GM23338 (cell line): ENCODE measurements at regions not wholly inside any gene's neighbourhood (a gene's known extent, or its start where the extent isn't known, plus 50 kb on each side); places are given as distances from the start of the nearest gene placed in this dataset.

Source experiments
- ATAC-seq: fragments of 200-7000 bp; cut with Tn5 transposase; 3 replicates; pipeline ENCODE4 v1.9.1; 2020
- DNase-seq: peaks from one replicate; pipeline ENCODE4 v3.0.0-alpha.2; 2015; ENCODE audit warnings: low spot score
- H2AFZ ChIP-seq: fragments of 200-600 bp; sonication (generic); 2 replicates; pipeline ENCODE4 v1.8.0; 2016; ENCODE audit warnings: antibody characterized with exemption, mild to moderate bottlenecking, moderate library complexity
- H3F3A ChIP-seq: fragments of 200-600 bp; sonication (generic); replicated peaks from 2 replicates; pipeline ENCODE4 v1.8.0; 2017; ENCODE audit warnings: antibody characterized with exemption, mixed run types, low read depth
- H3K27ac ChIP-seq: fragments of 200-600 bp; sonication (generic); 2 replicates; pipeline ENCODE4 v1.6.1; 2016; ENCODE audit warnings: low read depth
- H3K27me3 ChIP-seq: fragments of 200-600 bp; sonication (generic); 2 replicates; pipeline ENCODE4 v1.8.0; 2016; ENCODE audit warnings: mild to moderate bottlenecking, mixed run types, moderate library complexity; ENCODE audit not compliant: insufficient read depth
- H3K36me3 ChIP-seq: fragments of 200-600 bp; sonication (generic); 2 replicates; pipeline ENCODE4 v1.8.0; 2016; ENCODE audit warnings: mild to moderate bottlenecking; ENCODE audit not compliant: insufficient read depth
- H3K4me1 ChIP-seq: fragments of 200-600 bp; sonication (generic); 2 replicates; pipeline ENCODE4 v1.8.0; 2016; ENCODE audit warnings: mild to moderate bottlenecking, moderate library complexity; ENCODE audit not compliant: insufficient read depth
- H3K4me2 ChIP-seq: fragments of 200-600 bp; sonication (generic); 2 replicates; pipeline ENCODE4 v1.7.1; 2017; ENCODE audit warnings: mixed run types
- H3K4me3 ChIP-seq: fragments of 200-600 bp; sonication (generic); 2 replicates; pipeline ENCODE4 v1.6.1; 2016; ENCODE audit warnings: mixed run types
- H3K79me2 ChIP-seq: fragments of 200-600 bp; sonication (generic); replicated peaks from 2 replicates; pipeline ENCODE4 v1.8.0; 2017; ENCODE audit warnings: mild to moderate bottlenecking; ENCODE audit not compliant: insufficient read depth
- H3K9me2 ChIP-seq: fragments of 200-600 bp; sonication (generic); 2 replicates; pipeline ENCODE4 v1.8.0; 2017; ENCODE audit not compliant: insufficient read depth
- H4K20me1 ChIP-seq: fragments of 200-600 bp; sonication (generic); replicated peaks from 2 replicates; pipeline ENCODE4 v1.8.0; 2017; ENCODE audit warnings: mild to moderate bottlenecking; ENCODE audit not compliant: insufficient read depth
- H3K27ac Mint-ChIP-seq: 2 replicates; pipeline ENCODE4 v1.8.0; 2020; ENCODE audit warnings: inconsistent platforms, mild to moderate bottlenecking, moderate library complexity, mixed read lengths
- H3K27me3 Mint-ChIP-seq: 3 replicates; pipeline ENCODE4 v1.8.0; 2022; ENCODE audit warnings: low read depth, mild to moderate bottlenecking, moderate library complexity, mixed read lengths, inconsistent platforms; ENCODE audit not compliant: insufficient read depth, poor library complexity
- H3K36me3 Mint-ChIP-seq: 3 replicates; pipeline ENCODE4 v1.8.0; 2021; ENCODE audit warnings: low read depth, mild to moderate bottlenecking, inconsistent platforms, moderate library complexity, mixed read lengths
- H3K4me1 Mint-ChIP-seq: 3 replicates; pipeline ENCODE4 v1.8.0; 2020; ENCODE audit warnings: mild to moderate bottlenecking, inconsistent platforms, mixed read lengths
- H3K4me3 Mint-ChIP-seq: 3 replicates; pipeline ENCODE4 v1.8.0; 2021; ENCODE audit warnings: moderate library complexity, mild to moderate bottlenecking, inconsistent platforms, mixed read lengths
- H3K9me3 Mint-ChIP-seq: 3 replicates; pipeline ENCODE4 v1.8.0; 2020; ENCODE audit warnings: moderate library complexity, mild to moderate bottlenecking, inconsistent platforms, mixed read lengths
- CREB1 ChIP-seq: fragments of 250-450 bp; sonication (Bioruptor Pico); IDR thresholded peaks from 2 replicates; pipeline ENCODE4 v1.5.0; 2020; ENCODE audit warnings: low read depth, mild to moderate bottlenecking, moderate library complexity
- ETS1 ChIP-seq: IDR thresholded peaks from 2 replicates; pipeline ENCODE4 v1.6.1; 2016; ENCODE audit warnings: antibody characterized with exemption
- EZH2phosphoT487 ChIP-seq: fragments of 200-600 bp; sonication (generic); IDR thresholded peaks from one replicate; pipeline ENCODE4 v1.8.1; 2018; ENCODE audit warnings: antibody characterized with exemption; ENCODE audit not compliant: unreplicated experiment
- JUNB ChIP-seq: IDR thresholded peaks from one replicate; pipeline ENCODE4 v1.6.1; 2016; ENCODE audit warnings: antibody characterized with exemption; ENCODE audit not compliant: unreplicated experiment
- POLR2AphosphoS5 ChIP-seq: IDR thresholded peaks from 2 replicates; pipeline ENCODE4 v1.6.1; 2016; ENCODE audit warnings: antibody characterized with exemption, low read depth
- REST ChIP-seq: IDR thresholded peaks from one replicate; pipeline ENCODE4 v1.6.1; 2018; ENCODE audit warnings: antibody characterized with exemption; ENCODE audit not compliant: unreplicated experiment
- ZNF114 ChIP-seq: fragments of 250-450 bp; sonication (Bioruptor Pico); IDR thresholded peaks from 2 replicates; pipeline ENCODE4 v1.5.0; 2020; ENCODE audit warnings: mild to moderate bottlenecking, moderate library complexity
- ZNF331 ChIP-seq: fragments of 250-450 bp; sonication (Bioruptor Pico); IDR thresholded peaks from 2 replicates; pipeline ENCODE4 v1.5.0; 2020; ENCODE audit warnings: low read depth, mild to moderate bottlenecking, moderate library complexity
- TF ChIP-seq, protein P1 (sequence below): fragments of 250-450 bp; sonication (Bioruptor Pico); IDR thresholded peaks from 2 replicates; pipeline ENCODE4 v1.5.0; 2020; ENCODE audit warnings: mild to moderate bottlenecking, moderate library complexity
- TF ChIP-seq, protein P2 (sequence below), 2 experiments: fragments of 200-600 bp in 1 of 2; sonication (generic) in 1 of 2; conservative IDR thresholded peaks; 2 replicates each; pipeline versions ENCODE4 v1.5.1 to v1.6.1; 2016 to 2017; ENCODE audit warnings: antibody characterized with exemption in 2 of 2, low read depth in 2 of 2, mild to moderate bottlenecking in 2 of 2, moderate library complexity in 1 of 2

DNA sequence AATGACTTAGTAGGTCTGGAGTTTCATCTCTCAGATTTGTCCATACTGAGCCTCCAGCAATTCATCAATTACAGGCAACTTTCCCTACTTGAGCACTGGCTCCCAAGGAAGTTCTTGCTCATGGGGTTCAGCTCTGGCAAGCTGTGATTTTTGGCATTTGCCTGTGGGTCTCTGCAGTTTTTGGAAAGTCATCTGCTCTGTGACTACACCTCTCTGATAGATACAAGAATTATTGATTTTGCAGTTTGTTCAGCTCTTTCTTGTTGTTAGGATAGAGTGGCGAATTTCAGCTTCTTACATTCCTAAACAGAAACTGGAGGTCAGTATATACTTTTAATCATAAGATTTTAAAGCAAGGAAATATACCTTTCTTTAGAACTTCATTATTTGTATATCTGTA, 209.7 kb upstream of the NPY2R start (continued):
- TF ChIP-seq ETS1: no peak
- TF ChIP-seq JUNB: no peak
- no peak for TF ChIP-seq ZNF331 (CRISPR knock-in tag)
- TF ChIP-seq POLR2AphosphoS5: no peak
- no peak for TF ChIP-seq REST

DNA sequence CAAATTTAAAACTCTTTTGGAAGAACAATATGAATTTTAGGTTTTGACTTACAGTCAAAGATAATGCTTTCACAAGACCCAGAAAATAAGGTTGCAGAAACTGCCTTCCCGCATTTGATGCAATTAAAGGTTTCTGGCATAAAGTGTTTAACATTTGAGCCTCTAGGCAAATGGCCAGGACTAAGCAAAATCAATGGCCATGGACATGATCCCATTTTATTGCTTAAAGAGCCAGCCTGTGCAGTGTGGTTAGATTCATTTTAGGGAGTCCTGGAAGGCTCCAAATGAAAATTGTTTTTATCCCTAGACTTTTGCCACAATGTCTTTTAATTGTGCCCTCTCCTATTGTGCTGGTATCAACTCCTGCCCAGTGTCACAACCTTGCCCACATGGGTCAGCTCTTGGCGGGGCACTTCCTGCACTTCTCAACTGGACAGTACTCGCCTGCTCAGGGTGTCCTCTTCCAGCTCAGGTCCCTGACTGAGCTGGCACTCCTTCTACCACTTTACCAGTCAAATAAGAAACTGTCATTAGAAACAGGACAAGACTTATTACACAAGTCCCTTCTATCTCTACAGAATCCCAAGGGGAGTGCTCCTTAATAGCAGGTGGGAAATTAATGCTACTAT, 208.4 kb upstream of the NPY2R start:
- DNase-seq (no peak), ATAC-seq (no peak)
- no peaks in the 10 kb centered on the region for H3K36me3 Mint-ChIP-seq
- Histone ChIP-seq H3K4me3 (no peak overlapping the region), H4K20me1 (no peaks in the 10 kb centered on the region), H3K79me2 (no peaks in the 10 kb centered on the region), H3K27ac (no peak overlapping the region), H2AFZ (no peak overlapping the region), H3K9me2 (no peaks in the 10 kb centered on the region), H3K4me1 (no peaks in the 10 kb centered on the region), H3F3A (no peaks in the 10 kb centered on the region), H3K27me3 (no peaks in the 10 kb centered on the region), H3K4me2 (no peak overlapping the region), H3K36me3 (no peaks in the 10 kb centered on the region)
- no peaks in the 10 kb centered on the region for H3K9me3 Mint-ChIP-seq
- no peak overlapping the region for H3K4me3 Mint-ChIP-seq
- no peaks in the 10 kb centered on the region for H3K4me1 Mint-ChIP-seq
- H3K27ac Mint-ChIP-seq: no peak overlapping the region
- TF ChIP-seq CREB1 (no peak), JUNB (no peak), ZNF331 (CRISPR knock-in tag) (no peak), ETS1 (no peak), EZH2phosphoT487 (no peak), ZNF114 (CRISPR knock-in tag) (no peak)
- TF ChIP-seq, protein P1, sequence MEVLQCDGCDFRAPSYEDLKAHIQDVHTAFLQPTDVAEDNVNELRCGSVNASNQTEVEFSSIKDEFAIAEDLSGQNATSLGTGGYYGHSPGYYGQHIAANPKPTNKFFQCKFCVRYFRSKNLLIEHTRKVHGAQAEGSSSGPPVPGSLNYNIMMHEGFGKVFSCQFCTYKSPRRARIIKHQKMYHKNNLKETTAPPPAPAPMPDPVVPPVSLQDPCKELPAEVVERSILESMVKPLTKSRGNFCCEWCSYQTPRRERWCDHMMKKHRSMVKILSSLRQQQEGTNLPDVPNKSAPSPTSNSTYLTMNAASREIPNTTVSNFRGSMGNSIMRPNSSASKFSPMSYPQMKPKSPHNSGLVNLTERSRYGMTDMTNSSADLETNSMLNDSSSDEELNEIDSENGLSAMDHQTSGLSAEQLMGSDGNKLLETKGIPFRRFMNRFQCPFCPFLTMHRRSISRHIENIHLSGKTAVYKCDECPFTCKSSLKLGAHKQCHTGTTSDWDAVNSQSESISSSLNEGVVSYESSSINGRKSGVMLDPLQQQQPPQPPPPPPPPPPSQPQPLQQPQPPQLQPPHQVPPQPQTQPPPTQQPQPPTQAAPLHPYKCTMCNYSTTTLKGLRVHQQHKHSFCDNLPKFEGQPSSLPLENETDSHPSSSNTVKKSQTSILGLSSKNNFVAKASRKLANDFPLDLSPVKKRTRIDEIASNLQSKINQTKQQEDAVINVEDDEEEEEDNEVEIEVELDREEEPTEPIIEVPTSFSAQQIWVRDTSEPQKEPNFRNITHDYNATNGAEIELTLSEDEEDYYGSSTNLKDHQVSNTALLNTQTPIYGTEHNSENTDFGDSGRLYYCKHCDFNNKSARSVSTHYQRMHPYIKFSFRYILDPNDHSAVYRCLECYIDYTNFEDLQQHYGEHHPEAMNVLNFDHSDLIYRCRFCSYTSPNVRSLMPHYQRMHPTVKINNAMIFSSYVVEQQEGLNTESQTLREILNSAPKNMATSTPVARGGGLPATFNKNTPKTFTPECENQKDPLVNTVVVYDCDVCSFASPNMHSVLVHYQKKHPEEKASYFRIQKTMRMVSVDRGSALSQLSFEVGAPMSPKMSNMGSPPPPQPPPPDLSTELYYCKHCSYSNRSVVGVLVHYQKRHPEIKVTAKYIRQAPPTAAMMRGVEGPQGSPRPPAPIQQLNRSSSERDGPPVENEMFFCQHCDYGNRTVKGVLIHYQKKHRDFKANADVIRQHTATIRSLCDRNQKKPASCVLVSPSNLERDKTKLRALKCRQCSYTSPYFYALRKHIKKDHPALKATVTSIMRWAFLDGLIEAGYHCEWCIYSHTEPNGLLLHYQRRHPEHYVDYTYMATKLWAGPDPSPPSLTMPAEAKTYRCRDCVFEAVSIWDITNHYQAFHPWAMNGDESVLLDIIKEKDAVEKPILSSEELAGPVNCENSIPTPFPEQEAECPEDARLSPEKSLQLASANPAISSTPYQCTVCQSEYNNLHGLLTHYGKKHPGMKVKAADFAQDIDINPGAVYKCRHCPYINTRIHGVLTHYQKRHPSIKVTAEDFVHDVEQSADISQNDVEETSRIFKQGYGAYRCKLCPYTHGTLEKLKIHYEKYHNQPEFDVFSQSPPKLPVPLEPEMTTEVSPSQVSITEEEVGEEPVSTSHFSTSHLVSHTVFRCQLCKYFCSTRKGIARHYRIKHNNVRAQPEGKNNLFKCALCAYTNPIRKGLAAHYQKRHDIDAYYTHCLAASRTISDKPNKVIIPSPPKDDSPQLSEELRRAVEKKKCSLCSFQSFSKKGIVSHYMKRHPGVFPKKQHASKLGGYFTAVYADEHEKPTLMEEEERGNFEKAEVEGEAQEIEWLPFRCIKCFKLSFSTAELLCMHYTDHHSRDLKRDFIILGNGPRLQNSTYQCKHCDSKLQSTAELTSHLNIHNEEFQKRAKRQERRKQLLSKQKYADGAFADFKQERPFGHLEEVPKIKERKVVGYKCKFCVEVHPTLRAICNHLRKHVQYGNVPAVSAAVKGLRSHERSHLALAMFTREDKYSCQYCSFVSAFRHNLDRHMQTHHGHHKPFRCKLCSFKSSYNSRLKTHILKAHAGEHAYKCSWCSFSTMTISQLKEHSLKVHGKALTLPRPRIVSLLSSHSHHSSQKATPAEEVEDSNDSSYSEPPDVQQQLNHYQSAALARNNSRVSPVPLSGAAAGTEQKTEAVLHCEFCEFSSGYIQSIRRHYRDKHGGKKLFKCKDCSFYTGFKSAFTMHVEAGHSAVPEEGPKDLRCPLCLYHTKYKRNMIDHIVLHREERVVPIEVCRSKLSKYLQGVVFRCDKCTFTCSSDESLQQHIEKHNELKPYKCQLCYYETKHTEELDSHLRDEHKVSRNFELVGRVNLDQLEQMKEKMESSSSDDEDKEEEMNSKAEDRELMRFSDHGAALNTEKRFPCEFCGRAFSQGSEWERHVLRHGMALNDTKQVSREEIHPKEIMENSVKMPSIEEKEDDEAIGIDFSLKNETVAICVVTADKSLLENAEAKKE (CRISPR knock-in tag): no peak
- TF ChIP-seq, protein P2, sequence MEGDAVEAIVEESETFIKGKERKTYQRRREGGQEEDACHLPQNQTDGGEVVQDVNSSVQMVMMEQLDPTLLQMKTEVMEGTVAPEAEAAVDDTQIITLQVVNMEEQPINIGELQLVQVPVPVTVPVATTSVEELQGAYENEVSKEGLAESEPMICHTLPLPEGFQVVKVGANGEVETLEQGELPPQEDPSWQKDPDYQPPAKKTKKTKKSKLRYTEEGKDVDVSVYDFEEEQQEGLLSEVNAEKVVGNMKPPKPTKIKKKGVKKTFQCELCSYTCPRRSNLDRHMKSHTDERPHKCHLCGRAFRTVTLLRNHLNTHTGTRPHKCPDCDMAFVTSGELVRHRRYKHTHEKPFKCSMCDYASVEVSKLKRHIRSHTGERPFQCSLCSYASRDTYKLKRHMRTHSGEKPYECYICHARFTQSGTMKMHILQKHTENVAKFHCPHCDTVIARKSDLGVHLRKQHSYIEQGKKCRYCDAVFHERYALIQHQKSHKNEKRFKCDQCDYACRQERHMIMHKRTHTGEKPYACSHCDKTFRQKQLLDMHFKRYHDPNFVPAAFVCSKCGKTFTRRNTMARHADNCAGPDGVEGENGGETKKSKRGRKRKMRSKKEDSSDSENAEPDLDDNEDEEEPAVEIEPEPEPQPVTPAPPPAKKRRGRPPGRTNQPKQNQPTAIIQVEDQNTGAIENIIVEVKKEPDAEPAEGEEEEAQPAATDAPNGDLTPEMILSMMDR (conservative IDR thresholded peaks at IDR 0.05; ENCODE audit: low read depth in 2 of 2): no peak
- H3K27me3 Mint-ChIP-seq: no peaks in the 10 kb centered on the region
